Mucosa of descending colon (tissue), 3 donors: ENCODE measurements at regions not wholly inside any gene's neighbourhood (a gene's known extent, or its start where the extent isn't known, plus 50 kb on each side); places are given as distances from the start of the nearest gene placed in this dataset.

Experiments used
- ATAC-seq: fragments of 200-7000 bp; cut with Tn5 transposase; one replicate; pipeline ENCODE4 v1.9.1; 2020; ENCODE audit warnings: mild to moderate bottlenecking, moderate library complexity
- DNase-seq, 3 donors: peaks; one replicate each; pipeline ENCODE4 v3.0.0-alpha.2; 2020
- H3K36me3 ChIP-seq: fragments of 200-600 bp; one replicate; pipeline ENCODE4 v1.8.0; 2021; ENCODE audit warnings: low read depth, mild to moderate bottlenecking
- H3K4me1 ChIP-seq: fragments of 200-600 bp; one replicate; pipeline ENCODE4 v1.8.0; 2021; ENCODE audit warnings: low read depth, mild to moderate bottlenecking
- H3K4me3 ChIP-seq: fragments of 200-600 bp; one replicate; pipeline ENCODE4 v1.8.0; 2021; ENCODE audit warnings: mild to moderate bottlenecking
- H3K9me3 ChIP-seq: fragments of 200-600 bp; one replicate; pipeline ENCODE4 v1.8.0; 2021; ENCODE audit warnings: mild to moderate bottlenecking
- intact Hi-C, 2 donors: fragments of 100-400 bp; cut with DNase I in 1 of 2; cut with micrococcal nuclease in 1 of 2; formaldehyde crosslinking; loops; one replicate each; pipeline versions ENCODE4 v1.11.0 to v1.11.1; 2022; cut with DNase I, micrococcal nuclease
- TF ChIP-seq, protein P1 (sequence below): fragments of 200-600 bp; IDR thresholded peaks from one replicate; pipeline ENCODE4 v1.8.0; 2022; ENCODE audit warnings: antibody characterized with exemption, mild to moderate bottlenecking
- donor health status: DM: no; HTN: no; CAD: no; lungs with moderate emphysema.
- donor health status: DM: no; HTN: no; CAD: no.
- donor health status: DM: no; HTN: yes; CAD: no.

DNA sequence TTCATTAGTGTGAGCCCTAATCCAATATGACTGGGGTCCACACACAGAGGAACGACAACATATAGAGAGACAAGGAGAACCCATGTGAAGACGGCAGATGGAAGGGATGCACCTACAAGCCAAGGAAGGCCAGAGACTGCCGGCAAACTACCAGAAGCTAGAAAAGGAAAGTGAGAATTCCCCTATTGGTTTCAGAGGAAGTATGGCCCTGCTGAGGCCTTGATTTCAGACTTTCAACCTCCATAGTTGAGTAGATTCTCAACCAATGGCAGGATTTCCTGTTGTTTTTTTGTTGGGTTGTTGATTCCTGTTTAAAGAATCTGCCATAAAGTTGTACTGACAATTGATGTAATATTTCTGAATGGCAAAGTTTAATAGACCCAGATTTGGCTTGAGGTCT is 241.5 kb downstream of the SATB2 start:
- TF ChIP-seq, protein P1, sequence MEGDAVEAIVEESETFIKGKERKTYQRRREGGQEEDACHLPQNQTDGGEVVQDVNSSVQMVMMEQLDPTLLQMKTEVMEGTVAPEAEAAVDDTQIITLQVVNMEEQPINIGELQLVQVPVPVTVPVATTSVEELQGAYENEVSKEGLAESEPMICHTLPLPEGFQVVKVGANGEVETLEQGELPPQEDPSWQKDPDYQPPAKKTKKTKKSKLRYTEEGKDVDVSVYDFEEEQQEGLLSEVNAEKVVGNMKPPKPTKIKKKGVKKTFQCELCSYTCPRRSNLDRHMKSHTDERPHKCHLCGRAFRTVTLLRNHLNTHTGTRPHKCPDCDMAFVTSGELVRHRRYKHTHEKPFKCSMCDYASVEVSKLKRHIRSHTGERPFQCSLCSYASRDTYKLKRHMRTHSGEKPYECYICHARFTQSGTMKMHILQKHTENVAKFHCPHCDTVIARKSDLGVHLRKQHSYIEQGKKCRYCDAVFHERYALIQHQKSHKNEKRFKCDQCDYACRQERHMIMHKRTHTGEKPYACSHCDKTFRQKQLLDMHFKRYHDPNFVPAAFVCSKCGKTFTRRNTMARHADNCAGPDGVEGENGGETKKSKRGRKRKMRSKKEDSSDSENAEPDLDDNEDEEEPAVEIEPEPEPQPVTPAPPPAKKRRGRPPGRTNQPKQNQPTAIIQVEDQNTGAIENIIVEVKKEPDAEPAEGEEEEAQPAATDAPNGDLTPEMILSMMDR, result no peak
- ATAC-seq, result no peak

DNA sequence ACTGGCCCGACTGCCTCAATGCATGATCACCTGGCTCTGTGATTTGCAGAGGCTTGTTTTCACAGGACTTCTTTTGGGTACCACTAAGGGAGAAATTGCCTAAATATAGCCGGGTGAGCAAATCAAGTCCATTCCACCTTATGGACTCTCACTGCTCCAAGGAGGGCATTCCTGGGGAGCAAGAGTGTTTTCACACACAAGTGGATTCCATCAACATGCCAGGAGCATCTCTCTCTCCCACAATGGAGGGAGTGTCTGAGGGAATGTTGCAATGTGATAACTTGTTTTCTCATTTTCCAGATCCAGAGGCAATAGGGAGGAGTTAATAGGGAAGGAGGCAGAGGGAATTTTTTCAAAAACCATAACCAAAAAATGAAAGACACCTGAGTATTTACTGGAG is 250.7 kb downstream of the SATB2 start:
- H3K4me3 ChIP-seq, result no peak overlapping the region
- peaks cover 4% of the 10 kb centered on the region for H3K9me3 ChIP-seq
- no peaks in the 10 kb centered on the region for H3K4me1 ChIP-seq
- DNase-seq (no peak), ATAC-seq (no peak)
- TF ChIP-seq, protein P1, result no peak
- intact Hi-C loops, result no loop called here
- no peaks in the 10 kb centered on the region for H3K36me3 ChIP-seq

More for the DNA sequence above, 241.5 kb downstream of the SATB2 start:
- intact Hi-C loops, result no loop called here
- DNase-seq, result no peak
- no peaks in the 10 kb centered on the region for H3K4me1 ChIP-seq
- H3K36me3 ChIP-seq, result no peaks in the 10 kb centered on the region
- no peak overlapping the region for H3K4me3 ChIP-seq
- peaks cover 4% of the 10 kb centered on the region for H3K9me3 ChIP-seq

DNA sequence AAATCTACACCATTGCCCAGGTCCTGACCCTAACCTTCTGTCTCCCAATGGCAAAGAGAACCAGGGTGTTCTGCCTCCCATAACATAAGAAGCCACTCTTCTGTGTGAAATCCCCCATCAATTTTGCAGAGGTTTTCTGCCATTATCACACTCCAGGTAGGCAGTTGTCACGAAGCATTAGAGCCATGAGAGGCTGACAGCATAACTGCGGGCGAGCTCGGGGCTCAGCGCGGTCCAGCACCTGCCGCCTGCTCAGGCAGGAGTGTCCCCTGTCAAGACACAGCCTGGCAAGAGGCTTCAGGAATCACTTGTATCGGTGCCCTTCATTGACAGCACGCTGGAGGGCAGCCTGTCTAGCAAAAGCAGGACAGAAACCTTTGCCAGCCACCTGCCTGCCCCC is 251.2 kb downstream of the SATB2 start:
- intact Hi-C loops, result no loop called here
- Histone ChIP-seq H3K9me3 (no peaks in the 10 kb centered on the region), H3K36me3 (no peaks in the 10 kb centered on the region), H3K4me3 (no peak overlapping the region), H3K4me1 (no peaks in the 10 kb centered on the region)
- no peak for DNase-seq
- ATAC-seq, result no peak
- TF ChIP-seq, protein P1, result no peak

GRCh38 chr2:199202964-199203363 is 254.8 kb downstream of the SATB2 start:
- intact Hi-C loops, result no loop called here
- no peak for ATAC-seq
- H3K9me3 ChIP-seq, result no peaks in the 10 kb centered on the region

DNA sequence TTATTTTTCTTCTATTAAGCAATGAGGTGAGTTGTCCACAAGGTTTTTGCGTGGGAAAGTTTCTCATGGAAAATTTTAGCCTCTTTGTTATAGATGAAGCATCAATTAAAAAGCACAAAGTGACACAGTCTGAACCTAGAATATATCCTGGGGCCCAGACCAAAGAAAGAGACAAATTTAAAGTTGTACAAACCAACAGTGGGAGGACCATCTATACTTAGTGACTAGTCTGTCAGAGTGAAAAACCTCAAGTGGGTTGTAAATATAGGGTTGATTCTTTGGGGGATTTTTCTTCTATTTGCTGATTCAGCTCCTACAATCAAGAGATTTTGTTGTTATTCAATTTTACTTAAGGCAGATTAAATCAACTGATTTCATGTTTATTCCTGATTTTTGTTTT is 256.2 kb downstream of the SATB2 start:
- intact Hi-C loops, result no loop called here
- H3K9me3 ChIP-seq, result no peaks in the 10 kb centered on the region
- no peaks in the 10 kb centered on the region for H3K36me3 ChIP-seq
- no peaks in the 10 kb centered on the region for H3K4me1 ChIP-seq
- ATAC-seq (no peak), DNase-seq (no peak)
- TF ChIP-seq, protein P1, result no peak
- H3K4me3 ChIP-seq, result no peak overlapping the region

More at GRCh38 chr2:199202964-199203363, 254.8 kb downstream of the SATB2 start:
- TF ChIP-seq, protein P1, result no peak
- Histone ChIP-seq H3K4me3 (no peak overlapping the region), H3K4me1 (no peaks in the 10 kb centered on the region), H3K36me3 (no peaks in the 10 kb centered on the region)
- no peak for DNase-seq

DNA sequence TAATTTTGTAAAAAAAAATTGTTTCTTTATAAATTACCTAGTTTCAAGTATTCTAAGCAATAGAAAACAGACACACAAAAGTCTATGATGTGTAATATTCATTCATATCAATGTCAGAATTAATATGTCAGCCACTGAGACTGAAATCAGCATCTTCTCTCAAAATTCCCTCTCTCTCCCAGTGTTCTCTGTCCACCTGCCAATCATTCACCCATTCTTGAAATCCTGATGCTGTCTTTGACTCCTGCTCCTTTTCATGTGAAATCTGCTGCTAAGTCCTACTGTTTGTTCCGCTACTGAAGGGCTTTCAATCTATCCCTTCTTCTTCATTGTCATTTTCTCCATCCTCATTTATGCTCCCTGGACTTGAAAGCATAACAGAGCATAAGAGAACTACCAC is 257.9 kb downstream of the SATB2 start:
- Histone ChIP-seq H3K4me3 (no peak overlapping the region), H3K9me3 (no peaks in the 10 kb centered on the region)
- ATAC-seq, result no peak

More for the DNA sequence above, 257.9 kb downstream of the SATB2 start:
- Histone ChIP-seq H3K4me1 (no peaks in the 10 kb centered on the region), H3K36me3 (no peaks in the 10 kb centered on the region)
- TF ChIP-seq, protein P1, result no peak
- DNase-seq, result no peak
- intact Hi-C loops, result no loop called here
